ENCODE measurements at regions not wholly inside any gene's neighbourhood (a gene's known extent, or its start where the extent isn't known, plus 50 kb on each side); places are given as distances from the start of the nearest gene placed in this dataset.

DNA sequence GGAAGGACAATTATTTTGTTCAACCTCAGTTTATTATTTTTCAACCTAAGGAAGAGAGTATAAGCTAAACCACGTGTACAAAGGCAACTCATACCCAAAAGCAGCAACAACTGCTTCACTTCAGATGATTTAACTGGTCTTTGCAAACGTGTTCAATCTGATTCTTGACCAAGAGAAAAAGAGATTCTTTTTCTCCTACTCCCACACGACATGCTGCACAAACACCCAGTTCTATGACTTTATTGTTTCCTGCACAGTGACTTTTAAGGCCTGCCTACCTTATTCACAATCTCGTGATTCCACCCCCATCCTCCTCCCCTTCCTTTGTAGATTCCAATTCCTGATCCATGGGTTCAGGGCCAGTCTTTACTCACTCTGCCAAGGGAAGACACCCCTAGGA, 1394.8 kb upstream of the ZEB2 start:
- no peaks in the 10 kb centered on the region for H3K9me3 ChIP-seq (ENCODE audit: control insufficient read depth, insufficient read depth, low read depth, low read length)
- ChIA-PET CTCF (no interaction called here), POLR2A (no interaction called here)
- no peak overlapping the region for H3K4me3 ChIP-seq (ENCODE audit: low read depth in 2 of 2, low read length in 2 of 2)
- BruUV-seq (replicated peaks): no TSS peak
- DNase-seq (ENCODE audit: low read depth, low spot score) (no peak), ATAC-seq (no peak)
- intact Hi-C loops (cut with micrococcal nuclease; ENCODE audit: unreplicated experiment): no loop called here
- no peaks in the 10 kb centered on the region for H3K4me1 ChIP-seq (ENCODE audit: control insufficient read depth, insufficient read depth, low read length)
- H3K27me3 ChIP-seq (ENCODE audit: control insufficient read depth, insufficient read depth, low read length): no peaks in the 10 kb centered on the region
- H3K36me3 ChIP-seq (ENCODE audit: control insufficient read depth, insufficient read depth, low read length): no peaks in the 10 kb centered on the region
- no peak overlapping the region for H3K27ac ChIP-seq (ENCODE audit: low read length)
- in situ Hi-C loops (cut with HindIII; ENCODE audit: low pct_unique_long_range_greater_than_20kb, low sequenced_read_pairs): no loop called here
- no peak for TF ChIP-seq SIN3A (IDR thresholded peaks at IDR 0.05; ENCODE audit: borderline replicate concordance, insufficient read depth, low read depth, low read length)
- TF ChIP-seq, protein P1, sequence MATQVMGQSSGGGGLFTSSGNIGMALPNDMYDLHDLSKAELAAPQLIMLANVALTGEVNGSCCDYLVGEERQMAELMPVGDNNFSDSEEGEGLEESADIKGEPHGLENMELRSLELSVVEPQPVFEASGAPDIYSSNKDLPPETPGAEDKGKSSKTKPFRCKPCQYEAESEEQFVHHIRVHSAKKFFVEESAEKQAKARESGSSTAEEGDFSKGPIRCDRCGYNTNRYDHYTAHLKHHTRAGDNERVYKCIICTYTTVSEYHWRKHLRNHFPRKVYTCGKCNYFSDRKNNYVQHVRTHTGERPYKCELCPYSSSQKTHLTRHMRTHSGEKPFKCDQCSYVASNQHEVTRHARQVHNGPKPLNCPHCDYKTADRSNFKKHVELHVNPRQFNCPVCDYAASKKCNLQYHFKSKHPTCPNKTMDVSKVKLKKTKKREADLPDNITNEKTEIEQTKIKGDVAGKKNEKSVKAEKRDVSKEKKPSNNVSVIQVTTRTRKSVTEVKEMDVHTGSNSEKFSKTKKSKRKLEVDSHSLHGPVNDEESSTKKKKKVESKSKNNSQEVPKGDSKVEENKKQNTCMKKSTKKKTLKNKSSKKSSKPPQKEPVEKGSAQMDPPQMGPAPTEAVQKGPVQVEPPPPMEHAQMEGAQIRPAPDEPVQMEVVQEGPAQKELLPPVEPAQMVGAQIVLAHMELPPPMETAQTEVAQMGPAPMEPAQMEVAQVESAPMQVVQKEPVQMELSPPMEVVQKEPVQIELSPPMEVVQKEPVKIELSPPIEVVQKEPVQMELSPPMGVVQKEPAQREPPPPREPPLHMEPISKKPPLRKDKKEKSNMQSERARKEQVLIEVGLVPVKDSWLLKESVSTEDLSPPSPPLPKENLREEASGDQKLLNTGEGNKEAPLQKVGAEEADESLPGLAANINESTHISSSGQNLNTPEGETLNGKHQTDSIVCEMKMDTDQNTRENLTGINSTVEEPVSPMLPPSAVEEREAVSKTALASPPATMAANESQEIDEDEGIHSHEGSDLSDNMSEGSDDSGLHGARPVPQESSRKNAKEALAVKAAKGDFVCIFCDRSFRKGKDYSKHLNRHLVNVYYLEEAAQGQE (IDR thresholded peaks at IDR 0.05; ENCODE audit: insufficient read depth in 1 of 2, low read depth in 2 of 2, low read length in 1 of 2): no peak
- no peak for TF ChIP-seq POLR2AphosphoS5 (IDR thresholded peaks at IDR 0.05; ENCODE audit: low read depth, low read length)

DNA sequence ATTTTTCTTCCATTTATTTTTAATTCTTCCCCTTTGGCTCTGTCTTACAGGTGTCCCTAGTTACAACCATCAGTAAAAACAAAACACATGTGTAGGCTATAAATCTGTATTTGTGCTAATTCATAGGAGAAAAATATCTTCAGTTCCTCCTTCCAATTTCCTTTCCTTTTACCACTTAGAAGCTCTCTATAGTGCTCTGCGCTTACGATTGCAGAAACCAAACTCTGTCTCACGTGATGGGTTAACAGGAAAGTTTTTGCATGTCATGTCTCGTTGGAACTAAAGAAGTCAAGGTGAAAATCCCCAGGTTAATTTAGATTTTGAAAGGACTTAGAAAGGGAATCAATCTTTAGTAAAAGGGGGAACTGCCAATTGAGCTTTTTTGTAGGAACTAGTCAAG, 1390.5 kb upstream of the ZEB2 start:
- in situ Hi-C loops (cut with HindIII; ENCODE audit: low pct_unique_long_range_greater_than_20kb, low sequenced_read_pairs): no loop called here
- no peak overlapping the region for H3K27ac ChIP-seq (ENCODE audit: low read length)

More for the DNA sequence above, 1390.5 kb upstream of the ZEB2 start:
- no peaks in the 10 kb centered on the region for H3K9me3 ChIP-seq (ENCODE audit: control insufficient read depth, insufficient read depth, low read depth, low read length)
- no peaks in the 10 kb centered on the region for H3K4me1 ChIP-seq (ENCODE audit: control insufficient read depth, insufficient read depth, low read length)
- H3K4me3 ChIP-seq (ENCODE audit: low read depth in 2 of 2, low read length in 2 of 2): no peak overlapping the region
- DNase-seq (ENCODE audit: low read depth, low spot score): no peak
- no peak for ATAC-seq
- BruUV-seq (replicated peaks): no TSS peak
- TF ChIP-seq TCF7L2 (IDR thresholded peaks at IDR 0.05; ENCODE audit: low read depth, low read length): no peak
- TF ChIP-seq, protein P2, sequence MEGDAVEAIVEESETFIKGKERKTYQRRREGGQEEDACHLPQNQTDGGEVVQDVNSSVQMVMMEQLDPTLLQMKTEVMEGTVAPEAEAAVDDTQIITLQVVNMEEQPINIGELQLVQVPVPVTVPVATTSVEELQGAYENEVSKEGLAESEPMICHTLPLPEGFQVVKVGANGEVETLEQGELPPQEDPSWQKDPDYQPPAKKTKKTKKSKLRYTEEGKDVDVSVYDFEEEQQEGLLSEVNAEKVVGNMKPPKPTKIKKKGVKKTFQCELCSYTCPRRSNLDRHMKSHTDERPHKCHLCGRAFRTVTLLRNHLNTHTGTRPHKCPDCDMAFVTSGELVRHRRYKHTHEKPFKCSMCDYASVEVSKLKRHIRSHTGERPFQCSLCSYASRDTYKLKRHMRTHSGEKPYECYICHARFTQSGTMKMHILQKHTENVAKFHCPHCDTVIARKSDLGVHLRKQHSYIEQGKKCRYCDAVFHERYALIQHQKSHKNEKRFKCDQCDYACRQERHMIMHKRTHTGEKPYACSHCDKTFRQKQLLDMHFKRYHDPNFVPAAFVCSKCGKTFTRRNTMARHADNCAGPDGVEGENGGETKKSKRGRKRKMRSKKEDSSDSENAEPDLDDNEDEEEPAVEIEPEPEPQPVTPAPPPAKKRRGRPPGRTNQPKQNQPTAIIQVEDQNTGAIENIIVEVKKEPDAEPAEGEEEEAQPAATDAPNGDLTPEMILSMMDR (IDR thresholded peaks at IDR 0.05): no peak
- no peak for TF ChIP-seq POLR2AphosphoS5 (IDR thresholded peaks at IDR 0.05; ENCODE audit: low read depth, low read length)
- TF ChIP-seq SIN3A (IDR thresholded peaks at IDR 0.05; ENCODE audit: borderline replicate concordance, insufficient read depth, low read depth, low read length): no peak
- TF ChIP-seq, protein P1 (IDR thresholded peaks at IDR 0.05; ENCODE audit: insufficient read depth in 1 of 2, low read depth in 2 of 2, low read length in 1 of 2): no peak
- POLR2A ChIA-PET: no interaction called here
- intact Hi-C loops (cut with micrococcal nuclease; ENCODE audit: unreplicated experiment): no loop called here
- no peaks in the 10 kb centered on the region for H3K36me3 ChIP-seq (ENCODE audit: control insufficient read depth, insufficient read depth, low read length)
- CTCF ChIA-PET: no interaction called here
- no peaks in the 10 kb centered on the region for H3K27me3 ChIP-seq (ENCODE audit: control insufficient read depth, insufficient read depth, low read length)
